ENCODE measurements at regions not wholly inside any gene's neighbourhood (a gene's known extent, or its start where the extent isn't known, plus 50 kb on each side); places are given as distances from the start of the nearest gene placed in this dataset.

DNA sequence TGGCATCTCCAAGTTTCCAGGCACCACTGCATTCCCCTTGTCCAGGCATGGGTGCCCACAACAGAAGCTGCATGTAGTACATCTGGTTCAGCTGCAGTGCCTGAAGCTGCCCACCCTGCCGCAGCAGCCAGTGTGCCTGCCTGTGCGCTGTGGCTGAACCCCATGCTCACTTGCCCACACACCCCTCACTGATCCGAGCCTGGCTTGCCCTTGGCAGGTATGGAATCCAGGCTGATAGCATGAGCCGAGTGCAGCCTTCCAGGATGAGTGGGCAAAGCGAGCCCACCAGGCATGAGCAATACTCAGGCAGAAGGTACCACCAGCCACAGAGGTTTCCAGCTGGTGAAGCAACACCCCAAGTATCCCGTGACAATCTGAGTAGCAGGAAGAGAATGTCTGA, 280.3 kb upstream of the KLF12 start:
- Histone ChIP-seq H3K9me1 (ENCODE audit: control insufficient read depth, insufficient read depth, low read length) (no peaks in the 10 kb centered on the region), H3K9ac (ENCODE audit: insufficient read depth in 1 of 2, low read depth in 2 of 2, low read length in 2 of 2) (no peak overlapping the region), H3K4me3 (no peak overlapping the region), H3K4me2 (ENCODE audit: insufficient read depth, low read length) (no peak overlapping the region), H3K27me3 (ENCODE audit: control insufficient read depth in 2 of 2, insufficient read depth in 2 of 2, low read length in 2 of 2) (no peaks in the 10 kb centered on the region), H3K79me2 (ENCODE audit: control insufficient read depth, insufficient read depth, low read length) (no peaks in the 10 kb centered on the region), H2AFZ (ENCODE audit: low read depth, low read length) (no peak overlapping the region), H3K9me3 (replicated peaks; ENCODE audit: control insufficient read depth, insufficient read depth, low read depth, low read length) (no peaks in the 10 kb centered on the region), H3K27ac (ENCODE audit: extremely low read depth, low read depth, low read length) (no peak overlapping the region), H3K4me1 (replicated peaks in 1 of 2; ENCODE audit: control insufficient read depth in 2 of 2, insufficient read depth in 2 of 2, low read length in 2 of 2) (no peaks in the 10 kb centered on the region), H4K20me1 (replicated peaks; ENCODE audit: control insufficient read depth, insufficient read depth, low read length) (no peaks in the 10 kb centered on the region), H3K36me3 (ENCODE audit: control insufficient read depth, insufficient read depth, low read length) (no peaks in the 10 kb centered on the region)
- in situ Hi-C loops (cut with MboI) (no loop called here), intact Hi-C loops (cut with micrococcal nuclease) (no loop called here)
- no peak for FAIRE-seq
- no TSS peak for BruUV-seq (replicated peaks)
- CTCF ChIA-PET (ENCODE audit: low intra/inter-chr PET ratio), result no interaction called here
- WGBS (ENCODE audit: insufficient coverage, low coverage, missing lambda C conversion rate), result 0% methylated on average over 3 of the region's 6 CpGs
- ATAC-seq, result no peak
- POLR2A ChIA-PET, result no interaction called here
- TF ChIP-seq CHD4 (IDR thresholded peaks at IDR 0.05; ENCODE audit: insufficient read depth, insufficient replicate concordance, low read depth, low read length, poor library complexity, severe bottlenecking), result no peak
- no peak for TF ChIP-seq OTX1 (CRISPR knock-in tag; IDR thresholded peaks at IDR 0.05)
- TF ChIP-seq SREBF2 (CRISPR knock-in tag; IDR thresholded peaks at IDR 0.05), result no peak
- no peak for TF ChIP-seq BMI1 (IDR thresholded peaks at IDR 0.05; ENCODE audit: low read length)
- TF ChIP-seq KLF16 (IDR thresholded peaks at IDR 0.05), result no peak
- TF ChIP-seq, protein P1, sequence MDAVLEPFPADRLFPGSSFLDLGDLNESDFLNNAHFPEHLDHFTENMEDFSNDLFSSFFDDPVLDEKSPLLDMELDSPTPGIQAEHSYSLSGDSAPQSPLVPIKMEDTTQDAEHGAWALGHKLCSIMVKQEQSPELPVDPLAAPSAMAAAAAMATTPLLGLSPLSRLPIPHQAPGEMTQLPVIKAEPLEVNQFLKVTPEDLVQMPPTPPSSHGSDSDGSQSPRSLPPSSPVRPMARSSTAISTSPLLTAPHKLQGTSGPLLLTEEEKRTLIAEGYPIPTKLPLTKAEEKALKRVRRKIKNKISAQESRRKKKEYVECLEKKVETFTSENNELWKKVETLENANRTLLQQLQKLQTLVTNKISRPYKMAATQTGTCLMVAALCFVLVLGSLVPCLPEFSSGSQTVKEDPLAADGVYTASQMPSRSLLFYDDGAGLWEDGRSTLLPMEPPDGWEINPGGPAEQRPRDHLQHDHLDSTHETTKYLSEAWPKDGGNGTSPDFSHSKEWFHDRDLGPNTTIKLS (IDR thresholded peaks at IDR 0.05; ENCODE audit: borderline replicate concordance, low read depth), result no peak
- no peak for TF ChIP-seq DACH1 (IDR thresholded peaks at IDR 0.05; ENCODE audit: partially characterized antibody)
- DNase-seq (ENCODE audit: extremely low read depth in 1 of 4, low spot score in 3 of 4), result no peak

All from K562 (cell line).